GM12878 (cell line): ENCODE measurements at regions not wholly inside any gene's neighbourhood (a gene's known extent, or its start where the extent isn't known, plus 50 kb on each side); places are given as distances from the start of the nearest gene placed in this dataset.

ENCODE experiments used
- ATAC-seq: fragments of 200-7000 bp; cut with Tn5 transposase; 3 replicates; pipeline ENCODE4 v1.9.1; 2020; ENCODE audit warnings: mild to moderate bottlenecking, moderate library complexity
- BruUV-seq: library from RNA; stranded (reverse); fragments of 400-500 nt; replicated peaks from 2 replicates; lab custom pipeline; 2021; lab: Mats Ljungman, UMichigan
- CTCF ChIA-PET: fragments of 300-600 bp; sonication (Branson Sonifier 250); formaldehyde crosslinking; extraction: SDS; loops from one replicate; lab custom pipeline; 2021; ENCODE audit warnings: inconsistent platforms; lab: Yijun Ruan, JAX
- POLR2A ChIA-PET: fragments of 350-600 bp; formaldehyde crosslinking; extraction: SDS; loops from one replicate; lab custom pipeline; 2021; ENCODE audit warnings: inconsistent platforms; lab: Charles Lee
- RAD21 ChIA-PET: fragments of 300-600 bp; sonication (Branson Sonifier 250); formaldehyde crosslinking; loops from one replicate; lab custom pipeline; 2023; ENCODE audit warnings: antibody characterized with exemption; ENCODE audit not compliant: unreplicated experiment; lab: Charles Lee
- SMC1A ChIA-PET: fragments of 300-600 bp; sonication (Branson Sonifier 250); formaldehyde crosslinking; loops from one replicate; lab custom pipeline; 2023; ENCODE audit not compliant: unreplicated experiment, uncharacterized antibody; lab: Charles Lee
- DNase-seq: peaks from one replicate; pipeline ENCODE4 v3.0.0-alpha.2; 2011; ENCODE audit warnings: low read depth, low spot score
- FAIRE-seq: peaks from 3 replicates; lab custom pipeline; 2011; peaks lifted over from hg19 to GRCh38; lab: Jason Lieb, UNC
- H2AFZ ChIP-seq: 2 replicates; pipeline ENCODE4 v1.6.0; 2011; ENCODE audit warnings: low read depth, low read length, control low read depth; ENCODE audit not compliant: control insufficient read depth
- H3K27ac ChIP-seq: 2 replicates; pipeline ENCODE4 v1.5.1; 2011; ENCODE audit warnings: control low read depth; ENCODE audit not compliant: control insufficient read depth, insufficient read depth
- H3K27me3 ChIP-seq, 2 experiments: replicated peaks in 1 of 2; 2 replicates each; pipeline versions ENCODE4 v1.6.0 to v1.6.1; 2011; ENCODE audit warnings: low read length in 1 of 2; ENCODE audit not compliant: control insufficient read depth in 2 of 2, insufficient read depth in 2 of 2
- H3K36me3 ChIP-seq, 2 experiments: 2 replicates each; pipeline ENCODE4 v1.5.1; 2011; ENCODE audit warnings: low read length in 1 of 2; ENCODE audit not compliant: control insufficient read depth in 2 of 2, insufficient read depth in 2 of 2
- H3K4me1 ChIP-seq: 2 replicates; pipeline ENCODE4 v1.6.1; 2011; ENCODE audit warnings: mild to moderate bottlenecking, low read length, moderate library complexity, mixed read lengths; ENCODE audit not compliant: control insufficient read depth, insufficient read depth
- H3K4me2 ChIP-seq: 2 replicates; pipeline ENCODE4 v1.6.0; 2011; ENCODE audit warnings: control low read depth; ENCODE audit not compliant: control insufficient read depth, insufficient read depth
- H3K4me3 ChIP-seq: fragments of 200-600 bp; sonication (generic); 2 replicates; pipeline ENCODE4 v1.5.1; 2016
- H3K79me2 ChIP-seq: 2 replicates; pipeline ENCODE4 v1.6.0; 2011; ENCODE audit warnings: low read length; ENCODE audit not compliant: control insufficient read depth, insufficient read depth
- H3K9ac ChIP-seq: 2 replicates; pipeline ENCODE4 v1.8.0; 2011; ENCODE audit warnings: low read length, control low read depth, mixed read lengths; ENCODE audit not compliant: control insufficient read depth, insufficient read depth
- H3K9me3 ChIP-seq: replicated peaks from 3 replicates; pipeline ENCODE4 v1.5.1; 2011; ENCODE audit warnings: mild to moderate bottlenecking, low read length; ENCODE audit not compliant: control insufficient read depth, insufficient read depth
- H4K20me1 ChIP-seq: 2 replicates; pipeline ENCODE4 v1.6.0; 2011; ENCODE audit not compliant: control insufficient read depth, insufficient read depth
- CHD2 ChIP-seq: IDR thresholded peaks from 2 replicates; pipeline ENCODE4 v1.6.1; 2011; ENCODE audit warnings: low read depth, low read length, improper control_type of control experiment, borderline replicate concordance
- SMARCA5 ChIP-seq: fragments of 450-650 bp; IDR thresholded peaks from 2 replicates; pipeline ENCODE4 v1.6.1; 2017; ENCODE audit warnings: mild to moderate bottlenecking
- YY1 ChIP-seq: IDR thresholded peaks from 2 replicates; pipeline ENCODE4 v1.6.1; 2011; ENCODE audit warnings: low read depth, mild to moderate bottlenecking, low read length
- ZNF207 ChIP-seq: fragments of 450-650 bp; IDR thresholded peaks from 2 replicates; pipeline ENCODE4 v1.6.1; 2014; ENCODE audit warnings: antibody characterized with exemption, mild to moderate bottlenecking, borderline replicate concordance
- ZNF622 ChIP-seq: fragments of 450-650 bp; IDR thresholded peaks from 2 replicates; pipeline ENCODE4 v1.6.1; 2017; ENCODE audit warnings: mild to moderate bottlenecking, inconsistent platforms
- WGBS: methylation state at CpG from one replicate; pipeline ENCODE4 v1.1.6; 2016; ENCODE audit warnings: low lambda C conversion rate; ENCODE audit not compliant: insufficient replicate concordance, insufficient coverage; ENCODE audit errors: missing lambda C conversion rate; 5-methylcytosine and 5-hydroxymethylcytosine counted together
- in situ Hi-C: fragments of 300-500 bp; cut with MboI; formaldehyde crosslinking; loops from 9 replicates; pipeline ENCODE4 v1.14.3; 2018; ENCODE audit warnings: mixed read lengths
- intact Hi-C: fragments of 100-400 bp; cut with micrococcal nuclease; formaldehyde crosslinking; loops from one replicate; pipeline ENCODE4 v1.14.2; 2022; ENCODE audit not compliant: unreplicated experiment
- TF ChIP-seq, protein P1 (sequence below): IDR thresholded peaks from 2 replicates; pipeline ENCODE4 v1.6.1; 2011; ENCODE audit warnings: low read depth, mild to moderate bottlenecking, low read length, moderate library complexity, borderline replicate concordance; ENCODE audit errors: extremely low read depth
- TF ChIP-seq, protein P2 (sequence below): fragments of 450-650 bp; conservative IDR thresholded peaks from 2 replicates; pipeline ENCODE4 v1.6.1; 2017; ENCODE audit warnings: mild to moderate bottlenecking, moderate library complexity
- TF ChIP-seq, protein P3 (sequence below): fragments of 450-650 bp; formaldehyde crosslinking; IDR thresholded peaks from 2 replicates; pipeline ENCODE4 v1.4.0; 2020; ENCODE audit warnings: mild to moderate bottlenecking, moderate library complexity

DNA sequence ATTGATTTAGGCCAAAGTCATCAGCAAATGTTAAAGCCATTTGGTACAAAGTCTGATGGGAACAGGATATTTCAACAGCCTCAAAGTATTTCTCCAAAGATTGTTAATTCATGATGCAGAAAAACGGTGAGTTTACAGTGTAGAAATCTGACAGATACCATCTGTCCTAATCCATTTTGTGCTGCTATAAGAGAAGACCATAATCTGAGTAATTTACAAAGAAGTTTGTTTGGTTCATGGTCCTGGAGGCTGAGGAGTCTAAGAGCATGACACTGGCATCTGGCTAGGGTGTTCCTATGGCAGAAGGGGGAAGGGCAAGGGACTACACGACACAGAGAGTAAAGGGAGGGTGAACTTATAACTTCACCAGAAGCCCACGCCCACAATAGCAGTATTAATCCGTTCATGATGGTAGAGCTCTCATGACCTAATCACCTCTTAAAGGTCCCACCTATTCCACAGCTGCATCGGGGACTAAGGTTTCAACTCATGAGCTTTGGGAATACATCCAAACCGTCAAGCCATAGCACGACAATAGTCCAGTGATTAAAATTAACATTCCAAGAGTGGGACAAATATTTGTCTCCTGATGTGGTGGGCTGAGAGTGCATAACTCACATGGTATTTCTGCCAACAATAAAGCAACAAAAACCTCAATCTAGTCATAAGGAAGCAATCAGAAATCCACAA lies 298.6 kb upstream of the AKR1E2 start:
- DNase-seq (no peak), ATAC-seq (no peak), FAIRE-seq (no peak)
- Histone ChIP-seq H3K27ac (no peak overlapping the region), H2AFZ (no peak overlapping the region), H3K27me3 (no peaks in the 10 kb centered on the region), H3K9me3 (no peaks in the 10 kb centered on the region), H3K4me3 (no peak overlapping the region), H3K4me1 (no peaks in the 10 kb centered on the region), H3K79me2 (no peaks in the 10 kb centered on the region; the same call in 1 of the 2 replicates), H3K36me3 (no peaks in the 10 kb centered on the region), H3K4me2 (no peak overlapping the region), H4K20me1 (no peaks in the 10 kb centered on the region), H3K9ac (no peak overlapping the region)
- TF ChIP-seq, protein P1, sequence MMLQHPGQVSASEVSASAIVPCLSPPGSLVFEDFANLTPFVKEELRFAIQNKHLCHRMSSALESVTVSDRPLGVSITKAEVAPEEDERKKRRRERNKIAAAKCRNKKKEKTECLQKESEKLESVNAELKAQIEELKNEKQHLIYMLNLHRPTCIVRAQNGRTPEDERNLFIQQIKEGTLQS, result no peak
- ChIA-PET SMC1A (no interaction called here), RAD21 (no interaction called here), POLR2A (no interaction called here), CTCF (no interaction called here)
- 30% methylated on average over 7 of the region's 7 CpGs for WGBS
- no TSS peak for BruUV-seq
- intact Hi-C loops, result no loop called here
- in situ Hi-C loops, result no loop called here

DNA sequence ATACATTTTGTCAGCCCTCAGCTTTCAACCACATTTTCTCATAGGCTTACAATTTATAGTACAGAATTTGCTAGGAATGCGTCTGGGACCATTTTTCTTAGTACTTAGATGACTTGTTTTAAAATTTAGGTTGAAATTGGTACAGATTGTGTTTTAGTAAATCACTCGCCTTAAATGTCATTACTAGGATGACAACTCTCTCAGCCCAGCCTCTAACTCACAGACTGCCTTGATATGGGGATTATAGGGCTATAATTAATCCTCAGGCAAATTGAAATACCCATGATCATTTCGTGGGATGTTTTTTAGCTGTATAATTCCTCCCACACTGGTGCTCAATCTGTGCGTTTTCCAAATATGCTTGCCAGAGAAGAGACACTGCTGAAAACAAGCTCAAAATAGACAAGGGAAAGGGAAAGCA lies 299.7 kb upstream of the AKR1E2 start:
- Histone ChIP-seq H3K79me2 (no peaks in the 10 kb centered on the region; the same call in 1 of the 2 replicates), H4K20me1 (no peaks in the 10 kb centered on the region), H3K9ac (no peak overlapping the region), H3K27me3 (no peaks in the 10 kb centered on the region), H3K4me2 (no peak overlapping the region), H3K27ac (no peak overlapping the region), H3K9me3 (no peaks in the 10 kb centered on the region), H2AFZ (no peak overlapping the region), H3K4me3 (no peak overlapping the region), H3K4me1 (no peaks in the 10 kb centered on the region), H3K36me3 (no peaks in the 10 kb centered on the region)
- no peak for FAIRE-seq
- POLR2A ChIA-PET, result no interaction called here
- CTCF ChIA-PET, result no interaction called here
- in situ Hi-C loops (no loop called here), intact Hi-C loops (no loop called here)
- SMC1A ChIA-PET, result no interaction called here
- DNase-seq, result no peak
- RAD21 ChIA-PET, result no interaction called here
- no peak for ATAC-seq
- WGBS, result 47% methylated on average over 4 of the region's 4 CpGs
- BruUV-seq, result no TSS peak
- TF ChIP-seq, protein P2, sequence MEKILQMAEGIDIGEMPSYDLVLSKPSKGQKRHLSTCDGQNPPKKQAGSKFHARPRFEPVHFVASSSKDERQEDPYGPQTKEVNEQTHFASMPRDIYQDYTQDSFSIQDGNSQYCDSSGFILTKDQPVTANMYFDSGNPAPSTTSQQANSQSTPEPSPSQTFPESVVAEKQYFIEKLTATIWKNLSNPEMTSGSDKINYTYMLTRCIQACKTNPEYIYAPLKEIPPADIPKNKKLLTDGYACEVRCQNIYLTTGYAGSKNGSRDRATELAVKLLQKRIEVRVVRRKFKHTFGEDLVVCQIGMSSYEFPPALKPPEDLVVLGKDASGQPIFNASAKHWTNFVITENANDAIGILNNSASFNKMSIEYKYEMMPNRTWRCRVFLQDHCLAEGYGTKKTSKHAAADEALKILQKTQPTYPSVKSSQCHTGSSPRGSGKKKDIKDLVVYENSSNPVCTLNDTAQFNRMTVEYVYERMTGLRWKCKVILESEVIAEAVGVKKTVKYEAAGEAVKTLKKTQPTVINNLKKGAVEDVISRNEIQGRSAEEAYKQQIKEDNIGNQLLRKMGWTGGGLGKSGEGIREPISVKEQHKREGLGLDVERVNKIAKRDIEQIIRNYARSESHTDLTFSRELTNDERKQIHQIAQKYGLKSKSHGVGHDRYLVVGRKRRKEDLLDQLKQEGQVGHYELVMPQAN, result no peak
- no peak for TF ChIP-seq ZNF622
- TF ChIP-seq SMARCA5, result no peak
- no peak for TF ChIP-seq YY1
- TF ChIP-seq, protein P3, sequence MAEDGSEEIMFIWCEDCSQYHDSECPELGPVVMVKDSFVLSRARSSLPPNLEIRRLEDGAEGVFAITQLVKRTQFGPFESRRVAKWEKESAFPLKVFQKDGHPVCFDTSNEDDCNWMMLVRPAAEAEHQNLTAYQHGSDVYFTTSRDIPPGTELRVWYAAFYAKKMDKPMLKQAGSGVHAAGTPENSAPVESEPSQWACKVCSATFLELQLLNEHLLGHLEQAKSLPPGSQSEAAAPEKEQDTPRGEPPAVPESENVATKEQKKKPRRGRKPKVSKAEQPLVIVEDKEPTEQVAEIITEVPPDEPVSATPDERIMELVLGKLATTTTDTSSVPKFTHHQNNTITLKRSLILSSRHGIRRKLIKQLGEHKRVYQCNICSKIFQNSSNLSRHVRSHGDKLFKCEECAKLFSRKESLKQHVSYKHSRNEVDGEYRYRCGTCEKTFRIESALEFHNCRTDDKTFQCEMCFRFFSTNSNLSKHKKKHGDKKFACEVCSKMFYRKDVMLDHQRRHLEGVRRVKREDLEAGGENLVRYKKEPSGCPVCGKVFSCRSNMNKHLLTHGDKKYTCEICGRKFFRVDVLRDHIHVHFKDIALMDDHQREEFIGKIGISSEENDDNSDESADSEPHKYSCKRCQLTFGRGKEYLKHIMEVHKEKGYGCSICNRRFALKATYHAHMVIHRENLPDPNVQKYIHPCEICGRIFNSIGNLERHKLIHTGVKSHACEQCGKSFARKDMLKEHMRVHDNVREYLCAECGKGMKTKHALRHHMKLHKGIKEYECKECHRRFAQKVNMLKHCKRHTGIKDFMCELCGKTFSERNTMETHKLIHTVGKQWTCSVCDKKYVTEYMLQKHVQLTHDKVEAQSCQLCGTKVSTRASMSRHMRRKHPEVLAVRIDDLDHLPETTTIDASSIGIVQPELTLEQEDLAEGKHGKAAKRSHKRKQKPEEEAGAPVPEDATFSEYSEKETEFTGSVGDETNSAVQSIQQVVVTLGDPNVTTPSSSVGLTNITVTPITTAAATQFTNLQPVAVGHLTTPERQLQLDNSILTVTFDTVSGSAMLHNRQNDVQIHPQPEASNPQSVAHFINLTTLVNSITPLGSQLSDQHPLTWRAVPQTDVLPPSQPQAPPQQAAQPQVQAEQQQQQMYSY (CRISPR knock-in tag), result no peak
- no peak for TF ChIP-seq CHD2
- no peak for TF ChIP-seq ZNF207
